ENCODE measurements at regions not wholly inside any gene's neighbourhood (a gene's known extent, or its start where the extent isn't known, plus 50 kb on each side); places are given as distances from the start of the nearest gene placed in this dataset.
"Not testable (repeated sequence)": the region's sequence is repeated elsewhere in the genome, so short reads cannot be mapped to it uniquely, and the experiment has no call there.

DNA sequence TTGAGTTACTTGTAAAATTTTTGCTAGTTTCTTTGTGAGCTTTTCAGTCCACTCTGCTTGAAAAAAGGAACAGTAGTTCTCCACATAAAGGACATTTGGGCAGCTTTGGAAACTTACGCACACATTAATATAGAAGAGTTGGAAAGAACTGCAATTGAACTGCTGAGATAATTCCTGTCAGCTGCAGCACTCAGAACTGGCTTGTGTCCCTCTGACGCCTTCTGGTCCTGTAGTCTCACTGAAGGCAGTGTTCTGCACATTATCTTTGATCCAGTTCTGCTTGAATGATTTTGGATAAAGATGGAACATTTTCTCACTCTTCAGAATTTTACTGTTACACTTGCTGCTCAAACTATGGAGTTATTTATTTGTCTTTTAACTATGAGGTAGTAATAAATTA is 901.9 kb downstream of the OTOL1 start:
- DNase-seq: no peak
- Histone ChIP-seq H3K27me3 (ENCODE audit: control insufficient read depth, insufficient read depth, low read length) (no peaks in the 10 kb centered on the region), H3K4me3 (ENCODE audit: low read length) (no peak overlapping the region), H3K4me1 (ENCODE audit: control insufficient read depth, insufficient read depth, low read length) (no peaks in the 10 kb centered on the region), H3K27ac (ENCODE audit: low read length) (no peak overlapping the region), H3K9me3 (ENCODE audit: control insufficient read depth, low read depth, low read length) (no peaks in the 10 kb centered on the region), H3K36me3 (ENCODE audit: control insufficient read depth, insufficient read depth, low read length) (no peaks in the 10 kb centered on the region)
- WGBS (ENCODE audit: insufficient coverage, low lambda C conversion rate): no CpG with 5 or more reads among the region's 2 CpGs

DNA sequence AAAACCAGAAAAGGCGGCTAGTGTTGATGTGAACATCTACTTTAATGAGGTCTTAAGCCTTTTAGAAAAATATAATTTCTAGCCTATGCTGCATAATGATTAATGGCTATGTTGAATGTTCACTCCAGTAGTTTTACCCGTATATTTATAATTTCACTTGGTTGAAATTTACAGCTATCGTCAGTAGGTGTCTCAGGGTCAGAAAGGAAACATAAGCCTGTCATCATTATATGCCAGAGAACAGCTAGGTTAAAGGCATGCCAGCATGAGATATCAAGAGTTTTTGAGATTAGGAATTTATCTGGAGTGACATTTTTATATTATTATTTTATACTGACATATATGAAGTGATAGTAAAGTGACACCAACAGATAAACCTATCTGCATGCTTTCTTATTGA is 904.1 kb downstream of the OTOL1 start:
- Histone ChIP-seq H3K27me3 (ENCODE audit: control insufficient read depth, insufficient read depth, low read length) (no peaks in the 10 kb centered on the region), H3K4me1 (ENCODE audit: control insufficient read depth, insufficient read depth, low read length) (no peaks in the 10 kb centered on the region), H3K9me3 (ENCODE audit: control insufficient read depth, low read depth, low read length) (no peaks in the 10 kb centered on the region), H3K36me3 (ENCODE audit: control insufficient read depth, insufficient read depth, low read length) (no peaks in the 10 kb centered on the region), H3K27ac (ENCODE audit: low read length) (no peak overlapping the region), H3K4me3 (ENCODE audit: low read length) (no peak overlapping the region)
- WGBS (ENCODE audit: insufficient coverage, low lambda C conversion rate): 60% methylated on average over 1 of the region's 3 CpGs
- no peak for DNase-seq

DNA sequence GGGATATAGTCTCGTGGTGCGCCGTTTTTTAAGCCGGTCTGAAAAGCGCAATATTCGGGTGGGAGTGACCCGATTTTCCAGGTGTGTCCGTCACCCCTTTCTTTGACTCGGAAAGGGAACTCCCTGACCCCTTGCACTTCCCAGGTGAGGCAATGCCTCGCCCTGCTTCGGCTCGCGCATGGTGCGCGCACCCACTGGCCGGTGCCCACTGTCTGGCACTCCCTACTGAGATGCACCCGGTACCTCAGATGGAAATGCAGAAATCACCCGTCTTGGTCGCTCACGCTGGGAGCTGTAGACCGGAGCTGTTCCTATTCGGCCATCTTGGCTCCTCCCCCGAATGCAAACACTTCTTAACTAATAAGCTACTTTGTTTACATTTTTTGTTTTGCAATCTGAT is 914.9 kb downstream of the OTOL1 start:
- H3K36me3 ChIP-seq (ENCODE audit: control insufficient read depth, insufficient read depth, low read length); H3K9me3 ChIP-seq (ENCODE audit: control insufficient read depth, low read depth, low read length); H3K4me1 ChIP-seq (ENCODE audit: control insufficient read depth, insufficient read depth, low read length); DNase-seq; H3K4me3 ChIP-seq (ENCODE audit: low read length); H3K27ac ChIP-seq (ENCODE audit: low read length); H3K27me3 ChIP-seq (ENCODE audit: control insufficient read depth, insufficient read depth, low read length): not testable (repeated sequence)
- WGBS (ENCODE audit: insufficient coverage, low lambda C conversion rate): no CpG with 5 or more reads among the region's 23 CpGs

DNA sequence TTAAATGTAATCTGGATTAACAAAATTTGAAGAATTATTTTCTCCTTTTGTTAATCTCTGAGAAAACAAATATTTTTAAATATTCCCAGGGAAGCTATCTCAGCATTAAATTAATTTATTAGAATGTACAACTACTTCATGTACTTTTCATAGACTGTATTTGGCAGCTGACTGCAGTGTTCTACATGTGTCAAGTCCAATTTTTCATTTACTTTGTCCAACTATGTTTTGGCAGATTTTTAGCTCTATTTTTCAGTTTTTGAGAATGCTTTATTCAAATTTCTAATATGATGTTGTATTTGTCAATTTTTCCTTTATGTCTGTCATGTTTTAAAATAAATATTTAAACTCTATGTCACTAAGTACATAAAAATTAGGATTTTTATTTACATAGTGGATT is 925.1 kb downstream of the OTOL1 start:
- Histone ChIP-seq H3K9me3 (ENCODE audit: control insufficient read depth, low read depth, low read length) (no peaks in the 10 kb centered on the region), H3K36me3 (ENCODE audit: control insufficient read depth, insufficient read depth, low read length) (no peaks in the 10 kb centered on the region), H3K27me3 (ENCODE audit: control insufficient read depth, insufficient read depth, low read length) (no peaks in the 10 kb centered on the region), H3K4me3 (ENCODE audit: low read length) (no peak overlapping the region), H3K27ac (ENCODE audit: low read length) (no peak overlapping the region), H3K4me1 (ENCODE audit: control insufficient read depth, insufficient read depth, low read length) (no peaks in the 10 kb centered on the region)
- no peak for DNase-seq

DNA sequence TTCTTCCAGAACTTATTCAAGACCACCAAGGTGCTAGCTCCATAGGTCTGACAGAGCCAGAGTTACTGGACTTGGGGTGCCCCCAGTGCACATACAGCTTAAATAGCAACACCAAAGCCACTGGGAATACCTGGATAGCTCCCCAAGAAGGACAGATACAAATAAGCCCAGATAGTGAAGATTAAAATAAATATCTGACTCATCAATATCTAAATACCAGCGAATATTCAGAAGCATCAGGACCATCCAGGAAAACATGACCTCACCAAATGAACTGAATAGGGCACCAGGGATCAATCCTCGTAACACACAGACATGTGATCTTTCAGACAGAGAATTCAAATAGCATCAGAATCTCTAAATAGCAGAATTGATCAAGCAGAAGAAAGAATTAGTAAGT is 931.6 kb downstream of the OTOL1 start:
- Histone ChIP-seq H3K36me3 (ENCODE audit: control insufficient read depth, insufficient read depth, low read length) (no peaks in the 10 kb centered on the region), H3K27ac (ENCODE audit: low read length) (no peak overlapping the region), H3K4me1 (ENCODE audit: control insufficient read depth, insufficient read depth, low read length) (no peaks in the 10 kb centered on the region), H3K4me3 (ENCODE audit: low read length) (no peak overlapping the region), H3K27me3 (ENCODE audit: control insufficient read depth, insufficient read depth, low read length) (no peaks in the 10 kb centered on the region), H3K9me3 (ENCODE audit: control insufficient read depth, low read depth, low read length) (no peaks in the 10 kb centered on the region)
- DNase-seq: no peak
- WGBS (ENCODE audit: insufficient coverage, low lambda C conversion rate): no CpG with 5 or more reads among the region's 2 CpGs

DNA sequence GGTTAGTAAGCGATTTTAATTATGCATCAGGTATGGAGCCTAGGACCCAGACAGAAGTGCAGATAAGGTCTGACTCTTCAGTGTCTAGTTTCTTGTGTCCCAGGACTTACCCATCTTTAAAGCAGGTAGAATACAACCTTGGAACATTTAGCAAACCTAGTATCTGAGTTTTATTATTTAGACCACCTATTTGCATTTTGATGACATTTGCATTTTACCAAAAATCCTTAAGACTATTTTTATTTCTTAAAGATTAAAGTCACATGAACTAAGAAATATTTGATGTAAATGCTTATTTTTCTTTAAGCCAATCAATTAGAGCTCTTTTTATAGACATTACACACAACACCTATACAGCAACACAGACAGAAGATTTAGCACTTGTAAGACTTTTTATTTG is 939.1 kb downstream of the OTOL1 start:
- H3K27me3 ChIP-seq (ENCODE audit: control insufficient read depth, insufficient read depth, low read length): no peaks in the 10 kb centered on the region
- H3K4me3 ChIP-seq (ENCODE audit: low read length): no peak overlapping the region
- no peak for DNase-seq
- no peaks in the 10 kb centered on the region for H3K36me3 ChIP-seq (ENCODE audit: control insufficient read depth, insufficient read depth, low read length)
- no peaks in the 10 kb centered on the region for H3K9me3 ChIP-seq (ENCODE audit: control insufficient read depth, low read depth, low read length)
- no peaks in the 10 kb centered on the region for H3K4me1 ChIP-seq (ENCODE audit: control insufficient read depth, insufficient read depth, low read length)
- no CpG with 5 or more reads among the region's 1 CpG for WGBS (ENCODE audit: insufficient coverage, low lambda C conversion rate)
- H3K27ac ChIP-seq (ENCODE audit: low read length): no peak overlapping the region

DNA sequence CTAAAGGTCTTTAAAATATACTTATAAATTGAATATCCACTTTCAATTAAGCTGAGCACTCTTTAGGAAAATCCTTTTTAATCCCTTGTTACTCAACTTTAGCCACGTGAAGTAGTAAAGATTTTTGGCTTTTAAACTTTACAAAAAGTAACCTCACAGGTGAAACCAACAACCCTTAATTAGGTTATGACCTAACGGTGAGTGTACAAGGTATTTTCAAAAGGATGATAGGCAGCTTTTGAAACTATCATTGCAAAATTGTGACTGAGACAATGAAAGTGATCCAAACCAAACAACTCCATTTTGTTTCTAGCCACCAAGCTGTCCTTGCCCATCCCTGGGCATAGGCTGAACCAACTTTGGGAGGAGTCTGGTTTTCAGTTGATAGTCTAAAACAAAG is 940.2 kb downstream of the OTOL1 start:
- no peak overlapping the region for H3K27ac ChIP-seq (ENCODE audit: low read length)
- no peaks in the 10 kb centered on the region for H3K9me3 ChIP-seq (ENCODE audit: control insufficient read depth, low read depth, low read length)
- H3K36me3 ChIP-seq (ENCODE audit: control insufficient read depth, insufficient read depth, low read length): no peaks in the 10 kb centered on the region
- H3K27me3 ChIP-seq (ENCODE audit: control insufficient read depth, insufficient read depth, low read length): no peaks in the 10 kb centered on the region
- no peaks in the 10 kb centered on the region for H3K4me1 ChIP-seq (ENCODE audit: control insufficient read depth, insufficient read depth, low read length)
- WGBS (ENCODE audit: insufficient coverage, low lambda C conversion rate): no CpG with 5 or more reads among the region's 2 CpGs
- no peak overlapping the region for H3K4me3 ChIP-seq (ENCODE audit: low read length)
- DNase-seq: no peak

DNA sequence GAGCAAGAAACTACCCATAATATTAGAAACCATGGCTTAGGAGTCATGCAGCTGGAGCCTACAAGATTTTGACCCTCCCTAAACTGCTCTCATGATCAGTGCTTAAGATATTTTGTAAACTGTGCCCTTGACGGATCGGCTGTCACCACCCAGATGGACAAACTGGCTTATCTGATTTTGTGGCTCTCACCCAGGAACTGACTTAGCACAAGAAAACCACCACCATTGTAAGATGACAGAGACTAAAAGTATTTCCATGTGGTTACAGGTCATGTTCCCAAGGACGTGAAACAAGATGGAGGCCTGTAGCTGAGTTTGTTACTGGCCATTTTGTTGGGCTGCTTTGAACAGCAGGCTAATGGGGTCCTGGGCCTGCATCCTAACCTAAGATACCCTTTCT is 940.9 kb downstream of the OTOL1 start:
- WGBS (ENCODE audit: insufficient coverage, low lambda C conversion rate): 80% methylated on average over 1 of the region's 3 CpGs
- Histone ChIP-seq H3K4me3 (ENCODE audit: low read length) (no peak overlapping the region), H3K9me3 (ENCODE audit: control insufficient read depth, low read depth, low read length) (no peaks in the 10 kb centered on the region), H3K27ac (ENCODE audit: low read length) (no peak overlapping the region), H3K4me1 (ENCODE audit: control insufficient read depth, insufficient read depth, low read length) (no peaks in the 10 kb centered on the region), H3K36me3 (ENCODE audit: control insufficient read depth, insufficient read depth, low read length) (no peaks in the 10 kb centered on the region), H3K27me3 (ENCODE audit: control insufficient read depth, insufficient read depth, low read length) (no peaks in the 10 kb centered on the region)
- DNase-seq: no peak

DNA sequence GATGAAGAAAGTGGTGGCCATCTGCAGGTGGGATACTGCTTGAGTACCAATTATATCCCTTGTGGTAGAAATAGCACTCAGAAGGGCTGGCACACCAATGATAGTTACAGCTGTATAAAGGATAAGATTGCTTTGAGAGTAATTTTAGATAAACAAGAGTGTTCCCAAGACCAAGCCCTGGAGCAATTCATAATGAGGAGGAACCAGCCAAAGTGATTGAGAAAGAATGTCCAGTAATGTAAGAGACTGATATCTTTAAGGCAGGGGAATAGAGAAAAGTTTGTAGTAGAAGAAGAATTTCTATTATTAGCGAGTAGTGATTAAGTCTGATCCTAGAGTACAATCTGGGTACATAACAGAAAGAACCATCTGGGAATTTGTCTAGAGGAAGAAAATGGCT is 945.1 kb downstream of the OTOL1 start:
- no peaks in the 10 kb centered on the region for H3K36me3 ChIP-seq (ENCODE audit: control insufficient read depth, insufficient read depth, low read length)
- no peaks in the 10 kb centered on the region for H3K27me3 ChIP-seq (ENCODE audit: control insufficient read depth, insufficient read depth, low read length)
- no peaks in the 10 kb centered on the region for H3K4me1 ChIP-seq (ENCODE audit: control insufficient read depth, insufficient read depth, low read length)
- no peaks in the 10 kb centered on the region for H3K9me3 ChIP-seq (ENCODE audit: control insufficient read depth, low read depth, low read length)
- no peak for DNase-seq
- no CpG with 5 or more reads among the region's 1 CpG for WGBS (ENCODE audit: insufficient coverage, low lambda C conversion rate)
- H3K4me3 ChIP-seq (ENCODE audit: low read length): no peak overlapping the region
- H3K27ac ChIP-seq (ENCODE audit: low read length): no peak overlapping the region

DNA sequence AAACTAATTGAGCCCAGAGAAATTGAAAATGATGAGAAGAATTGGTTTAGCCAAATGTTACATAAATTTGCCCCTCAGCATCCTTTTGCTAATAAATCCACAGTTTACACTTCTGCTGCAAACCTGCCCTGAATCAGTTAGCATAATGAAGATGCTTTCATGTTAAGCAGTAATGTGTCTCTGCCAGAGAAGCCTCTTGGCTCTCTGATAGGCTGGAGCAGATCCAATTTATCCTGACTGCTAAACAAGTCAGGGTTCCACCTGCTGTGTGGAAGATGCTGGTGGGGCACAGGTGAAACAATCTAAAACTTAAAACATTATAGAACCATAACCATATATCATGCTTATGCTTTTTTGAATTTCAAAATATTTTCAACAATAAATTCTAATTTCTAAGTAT is 946.8 kb downstream of the OTOL1 start:
- Histone ChIP-seq H3K36me3 (ENCODE audit: control insufficient read depth, insufficient read depth, low read length) (no peaks in the 10 kb centered on the region), H3K27me3 (ENCODE audit: control insufficient read depth, insufficient read depth, low read length) (no peaks in the 10 kb centered on the region), H3K27ac (ENCODE audit: low read length) (no peak overlapping the region), H3K4me3 (ENCODE audit: low read length) (no peak overlapping the region), H3K4me1 (ENCODE audit: control insufficient read depth, insufficient read depth, low read length) (no peaks in the 10 kb centered on the region), H3K9me3 (ENCODE audit: control insufficient read depth, low read depth, low read length) (no peaks in the 10 kb centered on the region)
- DNase-seq: no peak

DNA sequence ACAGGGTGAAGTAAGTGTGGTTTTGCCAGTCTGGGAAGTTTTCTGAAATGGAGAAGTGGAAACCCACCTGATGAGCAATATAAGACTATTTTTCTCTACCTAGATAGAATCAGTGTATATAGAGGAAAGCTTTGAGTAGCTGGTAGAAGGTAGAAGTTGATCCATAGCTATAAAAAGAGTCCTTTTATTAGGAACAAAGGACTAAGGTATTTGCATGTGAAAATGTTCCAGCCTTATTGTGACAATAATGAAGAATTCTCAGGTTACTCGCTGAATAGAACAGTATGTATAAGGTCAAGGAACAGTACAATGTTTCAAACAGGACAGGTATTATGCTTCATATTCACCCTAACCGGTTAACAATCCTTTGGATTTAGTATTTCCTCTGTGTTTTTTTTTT is 972.2 kb downstream of the OTOL1 start:
- H3K27ac ChIP-seq (ENCODE audit: low read length): no peak overlapping the region
- 79% methylated on average over 2 of the region's 2 CpGs for WGBS (ENCODE audit: insufficient coverage, low lambda C conversion rate)
- H3K4me1 ChIP-seq (ENCODE audit: control insufficient read depth, insufficient read depth, low read length): no peaks in the 10 kb centered on the region
- no peaks in the 10 kb centered on the region for H3K9me3 ChIP-seq (ENCODE audit: control insufficient read depth, low read depth, low read length)
- no peak overlapping the region for H3K4me3 ChIP-seq (ENCODE audit: low read length)
- H3K36me3 ChIP-seq (ENCODE audit: control insufficient read depth, insufficient read depth, low read length): no peaks in the 10 kb centered on the region
- H3K27me3 ChIP-seq (ENCODE audit: control insufficient read depth, insufficient read depth, low read length): no peaks in the 10 kb centered on the region
- no peak for DNase-seq

DNA sequence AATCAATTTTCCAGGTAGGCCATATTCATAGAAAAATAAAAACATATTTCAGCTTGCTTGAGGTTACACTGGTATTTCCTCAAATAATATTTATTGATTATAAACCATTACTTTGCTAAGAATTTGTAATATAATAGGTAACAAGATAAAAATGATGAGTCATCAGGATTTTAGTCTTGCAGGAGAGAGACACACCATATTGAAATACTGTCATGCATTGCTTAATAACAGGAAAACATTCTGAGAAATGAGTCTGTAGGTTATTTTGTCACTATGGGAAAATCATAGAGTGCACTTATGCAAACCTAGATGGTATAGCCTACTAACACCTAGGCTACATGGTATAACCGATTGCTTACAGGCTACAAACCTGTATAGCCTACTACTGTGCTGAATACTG is 990.5 kb downstream of the OTOL1 start:
- Histone ChIP-seq H3K4me1 (ENCODE audit: control insufficient read depth, insufficient read depth, low read length) (no peaks in the 10 kb centered on the region), H3K4me3 (ENCODE audit: low read length) (no peak overlapping the region), H3K36me3 (ENCODE audit: control insufficient read depth, insufficient read depth, low read length) (no peaks in the 10 kb centered on the region), H3K9me3 (ENCODE audit: control insufficient read depth, low read depth, low read length) (no peaks in the 10 kb centered on the region), H3K27me3 (ENCODE audit: control insufficient read depth, insufficient read depth, low read length) (no peaks in the 10 kb centered on the region), H3K27ac (ENCODE audit: low read length) (no peak overlapping the region)
- no peak for DNase-seq
- 100% methylated on average over 1 of the region's 1 CpG for WGBS (ENCODE audit: insufficient coverage, low lambda C conversion rate)
